H1 (cell line): ENCODE measurements at regions not wholly inside any gene's neighbourhood (a gene's known extent, or its start where the extent isn't known, plus 50 kb on each side); places are given as distances from the start of the nearest gene placed in this dataset.

Experiments
- CTCF ChIA-PET: fragments of 300-600 bp; sonication (Branson Sonifier 250); formaldehyde crosslinking; loops from one replicate; lab custom pipeline; 2021; ENCODE audit not compliant: partially characterized antibody; lab: Charles Lee
- POLR2A ChIA-PET: fragments of 300-600 bp; sonication (Branson Sonifier 250); formaldehyde crosslinking; loops from one replicate; lab custom pipeline; 2021; ENCODE audit warnings: inconsistent platforms; ENCODE audit not compliant: partially characterized antibody; lab: Charles Lee
- DNase-seq, 2 experiments: peaks; one replicate each; pipeline versions ENCODE4 v3.0.0 to v3.0.0-alpha.2; 2010 to 2022; ENCODE audit warnings: low spot score in 2 of 2, low read depth in 1 of 2, mixed read lengths in 1 of 2
- FAIRE-seq: peaks from 2 replicates; lab custom pipeline; 2011; peaks lifted over from hg19 to GRCh38; lab: Jason Lieb, UNC
- H2AFZ ChIP-seq: 2 replicates; pipeline ENCODE4 v1.8.1; 2012; ENCODE audit warnings: low read length, inconsistent platforms
- H2AK5ac ChIP-seq: 2 replicates; pipeline ENCODE4 v1.6.1; 2013; ENCODE audit warnings: low read depth, low read length
- H2BK120ac ChIP-seq: replicated peaks from 2 replicates; pipeline ENCODE3; 2013; ENCODE audit warnings: low read depth, low read length, inconsistent platforms
- H2BK12ac ChIP-seq: 2 replicates; pipeline ENCODE4 v1.6.1; 2013; ENCODE audit warnings: low read depth, low read length
- H2BK15ac ChIP-seq: 2 replicates; pipeline ENCODE4 v1.6.1; 2013; ENCODE audit warnings: low read length
- H2BK20ac ChIP-seq: 2 replicates; pipeline ENCODE4 v1.6.1; 2013; ENCODE audit warnings: low read length
- H2BK5ac ChIP-seq: 2 replicates; pipeline ENCODE4 v1.6.1; 2013; ENCODE audit warnings: low read depth, low read length
- H3K14ac ChIP-seq: 2 replicates; pipeline ENCODE4 v1.6.1; 2013; ENCODE audit warnings: inconsistent platforms; ENCODE audit not compliant: insufficient read length
- H3K18ac ChIP-seq: 2 replicates; pipeline ENCODE4 v1.6.1; 2013; ENCODE audit warnings: low read length; ENCODE audit errors: extremely low read depth
- H3K23ac ChIP-seq: 2 replicates; pipeline ENCODE4 v1.6.1; 2013; ENCODE audit warnings: inconsistent platforms; ENCODE audit not compliant: insufficient read length
- H3K23me2 ChIP-seq: 2 replicates; pipeline ENCODE4 v1.6.1; 2013; ENCODE audit warnings: low read depth, low read length
- H3K27ac ChIP-seq: 2 replicates; pipeline ENCODE4 v1.6.1; 2011; ENCODE audit warnings: low read depth, low read length, inconsistent platforms
- H3K27me3 ChIP-seq, 4 experiments: replicated peaks in 1 of 4; 1 replicate in 1 of 4; 2 replicates in 3 of 4; pipeline versions ENCODE4 v1.6.1 to v1.8.1; 2011 to 2013; ENCODE audit warnings: low read length in 3 of 4, mild to moderate bottlenecking in 3 of 4, inconsistent platforms in 2 of 4, mixed read lengths in 2 of 4, moderate library complexity in 1 of 4; ENCODE audit not compliant: control insufficient read depth in 3 of 4, insufficient read depth in 3 of 4; ENCODE audit errors: extremely low read depth in 1 of 4
- H3K36me3 ChIP-seq, 4 experiments: 2 replicates each; pipeline versions ENCODE4 v1.6.1 to v1.8.1; 2011 to 2013; ENCODE audit warnings: mild to moderate bottlenecking in 4 of 4, low read length in 3 of 4, moderate library complexity in 2 of 4, control low read depth in 1 of 4, inconsistent platforms in 1 of 4; ENCODE audit not compliant: insufficient read depth in 4 of 4, control insufficient read depth in 2 of 4
- H3K4ac ChIP-seq: replicated peaks from 2 replicates; pipeline ENCODE3; 2013; ENCODE audit warnings: low read length, low read depth, mixed read lengths, inconsistent platforms; ENCODE audit not compliant: insufficient read length
- H3K4me1 ChIP-seq, 4 experiments: replicated peaks in 1 of 4; 1 replicate in 1 of 4; 2 replicates in 3 of 4; pipeline versions ENCODE4 v1.6.1 to v1.8.1; 2011 to 2013; ENCODE audit warnings: low read length in 3 of 4, inconsistent platforms in 2 of 4, mixed read lengths in 1 of 4; ENCODE audit not compliant: insufficient read depth in 4 of 4, control insufficient read depth in 3 of 4
- H3K4me2 ChIP-seq, 2 experiments: 2 replicates each; pipeline versions ENCODE4 v1.6.1 to v1.8.1; 2011 to 2013; ENCODE audit warnings: low read depth in 2 of 2, low read length in 2 of 2, control low read depth in 1 of 2, inconsistent platforms in 1 of 2, mild to moderate bottlenecking in 1 of 2; ENCODE audit not compliant: insufficient read depth in 1 of 2
- H3K4me3 ChIP-seq, 4 experiments: fragments of 200-600, 300-600 bp in 1 of 4; sonication (generic), shearing (Covaris generic), sonication (Bioruptor Twin) in 1 of 4; 2 replicates each; pipeline versions ENCODE4 v1.5.1 to v1.8.1; 2011 to 2016; ENCODE audit warnings: low read length in 4 of 4, low read depth in 3 of 4, control low read depth in 2 of 4, inconsistent platforms in 2 of 4, mild to moderate bottlenecking in 2 of 4, mixed read lengths in 1 of 4, moderate library complexity in 1 of 4; ENCODE audit not compliant: insufficient read depth in 2 of 4; ENCODE audit errors: extremely low read depth in 1 of 4
- H3K56ac ChIP-seq: replicated peaks from 2 replicates; pipeline ENCODE3; 2013; ENCODE audit warnings: low read depth, mild to moderate bottlenecking, mixed read lengths, low read length, inconsistent platforms; ENCODE audit not compliant: insufficient read length
- H3K79me1 ChIP-seq: 2 replicates; pipeline ENCODE4 v1.6.1; 2013; ENCODE audit warnings: low read depth, low read length, control low read depth
- H3K79me2 ChIP-seq, 2 experiments: 2 replicates each; pipeline versions ENCODE4 v1.6.1 to v1.8.1; 2012 to 2013; ENCODE audit warnings: low read length in 2 of 2, mild to moderate bottlenecking in 2 of 2, inconsistent platforms in 1 of 2; ENCODE audit not compliant: insufficient read depth in 2 of 2, control insufficient read depth in 1 of 2
- H3K9ac ChIP-seq, 4 experiments: replicated peaks in 1 of 4; 1 replicate in 1 of 4; 2 replicates in 3 of 4; pipeline versions ENCODE4 v1.6.1 to v1.8.1; 2011 to 2013; ENCODE audit warnings: low read depth in 3 of 4, low read length in 3 of 4, control low read depth in 2 of 4, mild to moderate bottlenecking in 2 of 4, moderate library complexity in 2 of 4, inconsistent platforms in 1 of 4; ENCODE audit errors: extremely low read depth in 1 of 4
- H3K9me3 ChIP-seq, 2 experiments: 2 replicates each; pipeline versions ENCODE4 v1.6.1 to v1.8.1; 2012 to 2013; ENCODE audit warnings: mild to moderate bottlenecking in 2 of 2, moderate library complexity in 2 of 2, control low read depth in 1 of 2, inconsistent platforms in 1 of 2, low read depth in 1 of 2, low read length in 1 of 2, mixed read lengths in 1 of 2; ENCODE audit not compliant: insufficient read depth in 2 of 2
- H4K20me1 ChIP-seq, 2 experiments: replicated peaks in 1 of 2; 2 replicates each; pipeline versions ENCODE3 to v1.8.1; 2011 to 2013; ENCODE audit warnings: inconsistent platforms in 2 of 2, low read length in 2 of 2, mild to moderate bottlenecking in 1 of 2; ENCODE audit not compliant: insufficient read depth in 2 of 2, control insufficient read depth in 1 of 2
- H4K5ac ChIP-seq: 2 replicates; pipeline ENCODE4 v1.6.1; 2013; ENCODE audit warnings: low read length, low read depth, mixed read lengths, inconsistent platforms; ENCODE audit not compliant: insufficient read length
- H4K8ac ChIP-seq: 2 replicates; pipeline ENCODE4 v1.8.0; 2013; ENCODE audit warnings: mild to moderate bottlenecking, moderate library complexity, low read length, inconsistent platforms; ENCODE audit not compliant: insufficient read depth; ENCODE audit errors: extremely low read depth
- H4K91ac ChIP-seq: replicated peaks from 2 replicates; pipeline ENCODE3; 2013; ENCODE audit warnings: low read length, mixed read lengths, inconsistent platforms; ENCODE audit not compliant: insufficient read length
- BRCA1 ChIP-seq: IDR thresholded peaks from 2 replicates; pipeline ENCODE4 v1.6.1; 2012; ENCODE audit warnings: low read depth, low read length, improper control_type of control experiment
- CBX8 ChIP-seq: fragments of 300-800, 300-1000 bp; sonication (generic); IDR thresholded peaks from 2 replicates; pipeline ENCODE4 v1.7.1; 2016; ENCODE audit warnings: low read depth, low read length, borderline replicate concordance
- CTCF ChIP-seq, 3 experiments: IDR thresholded peaks; 1 replicate in 2 of 3; 2 replicates in 1 of 3; pipeline versions ENCODE4 v1.5.1 to v1.6.1; 2011; ENCODE audit warnings: low read length in 3 of 3, mild to moderate bottlenecking in 3 of 3, inconsistent platforms in 2 of 3, low read depth in 1 of 3, moderate library complexity in 1 of 3; ENCODE audit not compliant: insufficient read depth in 1 of 3; ENCODE audit errors: control extremely low read depth in 1 of 3
- E2F6 ChIP-seq: IDR thresholded peaks from 2 replicates; pipeline ENCODE4 v1.6.1; 2012; ENCODE audit warnings: inconsistent platforms
- HDAC2 ChIP-seq, 2 experiments: fragments of 300-600 bp in 1 of 2; sonication (generic) in 1 of 2; IDR thresholded peaks; 2 replicates each; pipeline ENCODE4 v1.6.1; 2011 to 2012; ENCODE audit warnings: low read depth in 2 of 2, low read length in 2 of 2, mild to moderate bottlenecking in 2 of 2, moderate library complexity in 2 of 2, borderline replicate concordance in 1 of 2, inconsistent platforms in 1 of 2
- RAD21 ChIP-seq, 2 experiments: IDR thresholded peaks in 1 of 2; conservative IDR thresholded peaks in 1 of 2; 2 replicates each; pipeline ENCODE4 v1.6.1; 2011; ENCODE audit warnings: low read depth in 2 of 2, low read length in 2 of 2, improper control_type of control experiment in 1 of 2, inconsistent platforms in 1 of 2, mild to moderate bottlenecking in 1 of 2, moderate library complexity in 1 of 2
- RBBP5 ChIP-seq: IDR thresholded peaks from 2 replicates; pipeline ENCODE4 v1.7.1; 2012; ENCODE audit warnings: low read depth, mild to moderate bottlenecking, inconsistent platforms, low read length, moderate library complexity, borderline replicate concordance
- RFX5 ChIP-seq: IDR thresholded peaks from 2 replicates; pipeline ENCODE4 v1.6.1; 2011; ENCODE audit warnings: low read depth, low read length, improper control_type of control experiment, borderline replicate concordance
- WGBS, 2 experiments: shearing (Covaris generic) in 1 of 2; methylation state at CpG; one replicate each; pipeline versions ENCODE4 v1.1.6 to v1.1.7; 2013 to 2015; ENCODE audit warnings: low lambda C conversion rate in 2 of 2, mixed read lengths in 2 of 2, inconsistent platforms in 1 of 2, low coverage in 1 of 2, missing lambda C conversion rate in 1 of 2; ENCODE audit not compliant: insufficient replicate concordance in 2 of 2, insufficient coverage in 1 of 2, insufficient read length in 1 of 2; ENCODE audit errors: extremely low coverage in 1 of 2, missing lambda C conversion rate in 1 of 2; 5-methylcytosine and 5-hydroxymethylcytosine counted together

GRCh38 chr18:10329101-10329500 lies 125.3 kb upstream of the APCDD1 start:
- Histone ChIP-seq H2AK5ac (no peak overlapping the region), H3K18ac (no peak overlapping the region), H3K23ac (no peak overlapping the region), H3K27ac (no peak overlapping the region), H4K20me1 (no peaks in the 10 kb centered on the region), H2BK15ac (no peak overlapping the region), H2BK20ac (no peak overlapping the region), H3K9ac (no peak overlapping the region), H3K79me2 (no peaks in the 10 kb centered on the region), H3K4me3 (no peak overlapping the region), H3K79me1 (no peaks in the 10 kb centered on the region), H4K5ac (no peak overlapping the region), H2BK120ac (no peak overlapping the region), H3K4me1 (no peaks in the 10 kb centered on the region), H2AFZ (no peak overlapping the region), H2BK5ac (no peak overlapping the region), H2BK12ac (no peak overlapping the region), H3K23me2 (no peaks in the 10 kb centered on the region), H3K4me2 (no peak overlapping the region), H3K9me3 (no peaks in the 10 kb centered on the region), H3K27me3 (no peaks in the 10 kb centered on the region), H3K36me3 (no peaks in the 10 kb centered on the region), H3K14ac (no peak overlapping the region), H4K91ac (no peak overlapping the region), H3K4ac (no peak overlapping the region), H4K8ac (no peak overlapping the region), H3K56ac (no peak overlapping the region)
- ChIA-PET POLR2A (no interaction called here), CTCF (no interaction called here)
- no peak for TF ChIP-seq RBBP5
- TF ChIP-seq CBX8 = no peak
- TF ChIP-seq RAD21 (IDR thresholded peaks at IDR 0.05 in 1 of 2, conservative IDR thresholded peaks at IDR 0.05 in 1 of 2; ENCODE audit: low read depth in 2 of 2, low read length in 2 of 2) = no peak
- no peak for TF ChIP-seq RFX5
- no peak for TF ChIP-seq E2F6
- no peak for TF ChIP-seq HDAC2 (IDR thresholded peaks at IDR 0.05; ENCODE audit: borderline replicate concordance in 1 of 2, low read depth in 2 of 2, low read length in 2 of 2)
- no peak for TF ChIP-seq CTCF (IDR thresholded peaks at IDR 0.05; ENCODE audit: control extremely low read depth in 1 of 3, insufficient read depth in 1 of 3, low read depth in 1 of 3, low read length in 3 of 3)
- no peak for TF ChIP-seq BRCA1
- no peak for DNase-seq
- FAIRE-seq = no peak
- 92% methylated on average over 3 of the region's 3 CpGs; no CpG with 5 or more reads in 1 of the 2 experiments for WGBS, 2 experiments
